ENCODE measurements at regions not wholly inside any gene's neighbourhood (a gene's known extent, or its start where the extent isn't known, plus 50 kb on each side); places are given as distances from the start of the nearest gene placed in this dataset.
A peak's percentile ranks its signal among the peaks of the same experiment; 100 is the strongest.

GRCh38 chr2:226583715-226584114, 215.9 kb downstream of the IRS1 start (continued):
- TF ChIP-seq HOXD1 (CRISPR knock-in tag; IDR thresholded peaks at IDR 0.05) (no peak), ZGPAT (CRISPR knock-in tag; IDR thresholded peaks at IDR 0.05) (peak; percentile 86), ISL2 (CRISPR knock-in tag; IDR thresholded peaks at IDR 0.05) (peak; percentile 86), REST (IDR thresholded peaks at IDR 0.05; ENCODE audit: borderline replicate concordance in 1 of 2, low read depth in 1 of 2, low read length in 2 of 2) (0 out of 4 replicates have a peak, but pooled peaks of 1 of the 2 experiments have one; percentile 32), ZMYM4 (CRISPR knock-in tag; IDR thresholded peaks at IDR 0.05) (peak; percentile 86), HNF4G (IDR thresholded peaks at IDR 0.05; ENCODE audit: borderline replicate concordance, low read depth, low read length) (peak; percentile 89; the same call in 1 of the 2 replicates), HNF4G (CRISPR knock-in tag; IDR thresholded peaks at IDR 0.05; ENCODE audit: borderline replicate concordance, low read depth) (peak; percentile 86; the same call in 1 of the 2 replicates), AGO1 (IDR thresholded peaks at IDR 0.05; ENCODE audit: low read depth, low read length, poor library complexity, severe bottlenecking) (no peak), EED (CRISPR knock-in tag; IDR thresholded peaks at IDR 0.05) (no peak), MEF2D (CRISPR knock-in tag; IDR thresholded peaks at IDR 0.05) (0 out of 2 replicates have a peak, but pooled peaks have one; percentile 39), YEATS4 (CRISPR knock-in tag; IDR thresholded peaks at IDR 0.05; ENCODE audit: borderline replicate concordance) (0 out of 2 replicates have a peak, but pooled peaks have one; percentile 25), ZNF232 (CRISPR knock-in tag; IDR thresholded peaks at IDR 0.05; ENCODE audit: borderline replicate concordance) (0 out of 2 replicates have a peak, but pooled peaks have one; percentile 32), TCF7 (IDR thresholded peaks at IDR 0.05; ENCODE audit: low read depth) (peak; percentile 71), ZZZ3 (CRISPR knock-in tag; IDR thresholded peaks at IDR 0.05; ENCODE audit: borderline replicate concordance) (no peak), MAFK (conservative IDR thresholded peaks at IDR 0.05 in 1 of 2, IDR thresholded peaks at IDR 0.05 in 1 of 2; ENCODE audit: low read length in 2 of 2) (no peak; a peak in 1 of 4 replicates), KDM3A (CRISPR knock-in tag; IDR thresholded peaks at IDR 0.05; ENCODE audit: low read depth) (peak; percentile 84; the same call in 1 of the 2 replicates)
- TF ChIP-seq, protein P1, sequence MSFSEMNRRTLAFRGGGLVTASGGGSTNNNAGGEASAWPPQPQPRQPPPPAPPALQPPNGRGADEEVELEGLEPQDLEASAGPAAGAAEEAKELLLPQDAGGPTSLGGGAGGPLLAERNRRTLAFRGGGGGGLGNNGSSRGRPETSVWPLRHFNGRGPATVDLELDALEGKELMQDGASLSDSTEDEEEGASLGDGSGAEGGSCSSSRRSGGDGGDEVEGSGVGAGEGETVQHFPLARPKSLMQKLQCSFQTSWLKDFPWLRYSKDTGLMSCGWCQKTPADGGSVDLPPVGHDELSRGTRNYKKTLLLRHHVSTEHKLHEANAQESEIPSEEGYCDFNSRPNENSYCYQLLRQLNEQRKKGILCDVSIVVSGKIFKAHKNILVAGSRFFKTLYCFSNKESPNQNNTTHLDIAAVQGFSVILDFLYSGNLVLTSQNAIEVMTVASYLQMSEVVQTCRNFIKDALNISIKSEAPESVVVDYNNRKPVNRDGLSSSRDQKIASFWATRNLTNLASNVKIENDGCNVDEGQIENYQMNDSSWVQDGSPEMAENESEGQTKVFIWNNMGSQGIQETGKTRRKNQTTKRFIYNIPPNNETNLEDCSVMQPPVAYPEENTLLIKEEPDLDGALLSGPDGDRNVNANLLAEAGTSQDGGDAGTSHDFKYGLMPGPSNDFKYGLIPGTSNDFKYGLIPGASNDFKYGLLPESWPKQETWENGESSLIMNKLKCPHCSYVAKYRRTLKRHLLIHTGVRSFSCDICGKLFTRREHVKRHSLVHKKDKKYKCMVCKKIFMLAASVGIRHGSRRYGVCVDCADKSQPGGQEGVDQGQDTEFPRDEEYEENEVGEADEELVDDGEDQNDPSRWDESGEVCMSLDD (CRISPR knock-in tag; IDR thresholded peaks at IDR 0.05; ENCODE audit: borderline replicate concordance), result no peak
- TF ChIP-seq, protein P2, sequence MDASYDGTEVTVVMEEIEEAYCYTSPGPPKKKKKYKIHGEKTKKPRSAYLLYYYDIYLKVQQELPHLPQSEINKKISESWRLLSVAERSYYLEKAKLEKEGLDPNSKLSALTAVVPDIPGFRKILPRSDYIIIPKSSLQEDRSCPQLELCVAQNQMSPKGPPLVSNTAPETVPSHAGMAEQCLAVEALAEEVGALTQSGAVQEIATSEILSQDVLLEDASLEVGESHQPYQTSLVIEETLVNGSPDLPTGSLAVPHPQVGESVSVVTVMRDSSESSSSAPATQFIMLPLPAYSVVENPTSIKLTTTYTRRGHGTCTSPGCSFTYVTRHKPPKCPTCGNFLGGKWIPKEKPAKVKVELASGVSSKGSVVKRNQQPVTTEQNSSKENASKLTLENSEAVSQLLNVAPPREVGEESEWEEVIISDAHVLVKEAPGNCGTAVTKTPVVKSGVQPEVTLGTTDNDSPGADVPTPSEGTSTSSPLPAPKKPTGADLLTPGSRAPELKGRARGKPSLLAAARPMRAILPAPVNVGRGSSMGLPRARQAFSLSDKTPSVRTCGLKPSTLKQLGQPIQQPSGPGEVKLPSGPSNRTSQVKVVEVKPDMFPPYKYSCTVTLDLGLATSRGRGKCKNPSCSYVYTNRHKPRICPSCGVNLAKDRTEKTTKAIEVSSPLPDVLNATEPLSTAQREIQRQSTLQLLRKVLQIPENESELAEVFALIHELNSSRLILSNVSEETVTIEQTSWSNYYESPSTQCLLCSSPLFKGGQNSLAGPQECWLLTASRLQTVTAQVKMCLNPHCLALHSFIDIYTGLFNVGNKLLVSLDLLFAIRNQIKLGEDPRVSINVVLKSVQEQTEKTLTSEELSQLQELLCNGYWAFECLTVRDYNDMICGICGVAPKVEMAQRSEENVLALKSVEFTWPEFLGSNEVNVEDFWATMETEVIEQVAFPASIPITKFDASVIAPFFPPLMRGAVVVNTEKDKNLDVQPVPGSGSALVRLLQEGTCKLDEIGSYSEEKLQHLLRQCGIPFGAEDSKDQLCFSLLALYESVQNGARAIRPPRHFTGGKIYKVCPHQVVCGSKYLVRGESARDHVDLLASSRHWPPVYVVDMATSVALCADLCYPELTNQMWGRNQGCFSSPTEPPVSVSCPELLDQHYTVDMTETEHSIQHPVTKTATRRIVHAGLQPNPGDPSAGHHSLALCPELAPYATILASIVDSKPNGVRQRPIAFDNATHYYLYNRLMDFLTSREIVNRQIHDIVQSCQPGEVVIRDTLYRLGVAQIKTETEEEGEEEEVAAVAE (CRISPR knock-in tag; IDR thresholded peaks at IDR 0.05; ENCODE audit: borderline replicate concordance), result no peak
